PC-3 (cell line): ENCODE measurements at regions not wholly inside any gene's neighbourhood (a gene's known extent, or its start where the extent isn't known, plus 50 kb on each side); places are given as distances from the start of the nearest gene placed in this dataset.

Source experiments
- EZH2 ChIP-seq: fragments of 300-600 bp; sonication (generic); IDR thresholded peaks from one replicate; pipeline ENCODE4 v1.6.1; 2017; ENCODE audit warnings: antibody characterized with exemption, mild to moderate bottlenecking, low read length; ENCODE audit not compliant: unreplicated experiment
- EZH2phosphoT487 ChIP-seq: fragments of 300-600 bp; sonication (generic); IDR thresholded peaks from 2 replicates; pipeline ENCODE4 v1.6.1; 2018; ENCODE audit warnings: mild to moderate bottlenecking, antibody characterized with exemption, low read length, borderline replicate concordance
- TF ChIP-seq, protein P1 (sequence below): fragments of 300-600 bp; sonication (generic); conservative IDR thresholded peaks from 2 replicates; pipeline ENCODE4 v1.5.1; 2017; ENCODE audit warnings: antibody characterized with exemption, low read depth, mild to moderate bottlenecking, low read length

- TF ChIP-seq, protein P1, sequence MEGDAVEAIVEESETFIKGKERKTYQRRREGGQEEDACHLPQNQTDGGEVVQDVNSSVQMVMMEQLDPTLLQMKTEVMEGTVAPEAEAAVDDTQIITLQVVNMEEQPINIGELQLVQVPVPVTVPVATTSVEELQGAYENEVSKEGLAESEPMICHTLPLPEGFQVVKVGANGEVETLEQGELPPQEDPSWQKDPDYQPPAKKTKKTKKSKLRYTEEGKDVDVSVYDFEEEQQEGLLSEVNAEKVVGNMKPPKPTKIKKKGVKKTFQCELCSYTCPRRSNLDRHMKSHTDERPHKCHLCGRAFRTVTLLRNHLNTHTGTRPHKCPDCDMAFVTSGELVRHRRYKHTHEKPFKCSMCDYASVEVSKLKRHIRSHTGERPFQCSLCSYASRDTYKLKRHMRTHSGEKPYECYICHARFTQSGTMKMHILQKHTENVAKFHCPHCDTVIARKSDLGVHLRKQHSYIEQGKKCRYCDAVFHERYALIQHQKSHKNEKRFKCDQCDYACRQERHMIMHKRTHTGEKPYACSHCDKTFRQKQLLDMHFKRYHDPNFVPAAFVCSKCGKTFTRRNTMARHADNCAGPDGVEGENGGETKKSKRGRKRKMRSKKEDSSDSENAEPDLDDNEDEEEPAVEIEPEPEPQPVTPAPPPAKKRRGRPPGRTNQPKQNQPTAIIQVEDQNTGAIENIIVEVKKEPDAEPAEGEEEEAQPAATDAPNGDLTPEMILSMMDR, result 0 out of 2 replicates have a peak, but pooled peaks have one; percentile 17
- no peak for TF ChIP-seq EZH2
- no peak for TF ChIP-seq EZH2phosphoT487
Measured at GRCh38 chr11:69892237-69892985, 73.2 kb upstream of the FGF3 start.
